Activated T-cell treated with anti-CD3 and anti-CD28 coated beads, Interleukin-2, amount 50 U/mL, for 72 hours (primary cell): ENCODE measurements at regions not wholly inside any gene's neighbourhood (a gene's known extent, or its start where the extent isn't known, plus 50 kb on each side); places are given as distances from the start of the nearest gene placed in this dataset.
"Not testable (repeated sequence)": the region's sequence is repeated elsewhere in the genome, so short reads cannot be mapped to it uniquely, and the experiment has no call there.

Source experiments
- ATAC-seq, 2 donors: fragments of 150-1000 bp; cut with Tn5 transposase; replicated peaks in 1 of 2; 2 replicates each; pipeline ENCODE4 v1.10.0; 2021; ENCODE audit warnings: moderate library complexity in 2 of 2, mild to moderate bottlenecking in 1 of 2
- DNase-seq, 2 donors: peaks; one replicate each; pipeline ENCODE4 v3.0.0; 2021 to 2022; ENCODE audit warnings: mixed read lengths in 1 of 2
- H3K27ac Mint-ChIP-seq: one replicate; pipeline ENCODE4 v1.8.0; 2022; ENCODE audit warnings: mild to moderate bottlenecking, moderate library complexity, mixed read lengths
- H3K27me3 Mint-ChIP-seq: one replicate; pipeline ENCODE4 v1.8.0; 2022; ENCODE audit warnings: low read depth, mixed read lengths
- H3K36me3 Mint-ChIP-seq, 2 donors: one replicate each; pipeline ENCODE4 v1.8.0; 2022; ENCODE audit warnings: mixed read lengths in 2 of 2, mild to moderate bottlenecking in 1 of 2; ENCODE audit not compliant: insufficient read depth in 2 of 2
- H3K4me1 Mint-ChIP-seq: one replicate; pipeline ENCODE4 v1.8.0; 2022; ENCODE audit warnings: low read depth, mixed read lengths
- H3K4me3 Mint-ChIP-seq, 2 donors: one replicate each; pipeline ENCODE4 v1.8.0; 2022; ENCODE audit warnings: mild to moderate bottlenecking in 2 of 2, mixed read lengths in 2 of 2, moderate library complexity in 2 of 2
- H3K9me3 Mint-ChIP-seq, 2 donors: one replicate each; pipeline ENCODE4 v1.8.0; 2022; ENCODE audit warnings: mixed read lengths in 2 of 2

DNA sequence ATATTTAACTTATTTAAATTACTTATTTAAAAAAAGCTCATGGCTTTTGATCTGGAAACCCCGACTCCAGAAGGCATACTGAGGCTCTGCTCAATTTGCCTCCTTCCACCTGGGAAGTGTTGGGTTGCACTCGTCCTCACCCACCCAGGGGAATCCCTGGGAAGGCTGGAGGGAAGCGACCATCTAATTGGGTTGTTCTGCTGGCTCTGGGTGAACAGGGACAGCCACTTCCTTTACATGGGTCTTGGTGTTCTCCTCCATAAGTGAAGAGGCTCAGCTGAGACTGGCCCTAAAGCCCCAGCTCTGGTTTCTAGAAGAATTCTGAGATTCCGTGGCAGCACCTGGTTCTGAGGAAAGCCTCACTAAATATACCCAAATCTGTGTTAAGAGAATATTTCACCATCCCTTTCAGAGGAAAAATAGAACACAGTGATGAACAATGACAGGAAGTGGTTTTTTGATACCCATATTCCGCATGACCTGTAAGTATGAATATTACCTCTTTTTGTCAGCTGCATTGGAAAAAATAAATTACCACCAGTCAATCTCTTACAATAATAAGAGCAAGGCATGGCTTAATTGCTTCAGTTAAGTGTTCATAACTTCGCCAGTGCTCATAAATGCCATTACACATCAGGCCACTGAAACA lies 131.1 kb upstream of the SHH start:
- Mint-ChIP-seq H3K27me3 (peaks cover 10% of the 10 kb centered on the region), H3K36me3 (peaks cover 5% of the 10 kb centered on the region in 2 donors), H3K4me1 (peaks cover 23% of the 10 kb centered on the region), H3K9me3 (peaks cover 0 to 6% of the 10 kb centered on the region in 2 donors), H3K4me3 (no peak overlapping the region), H3K27ac (no peak overlapping the region)
- ATAC-seq (peak in 1 of 2 donors; percentile 46), DNase-seq (no peak)

DNA sequence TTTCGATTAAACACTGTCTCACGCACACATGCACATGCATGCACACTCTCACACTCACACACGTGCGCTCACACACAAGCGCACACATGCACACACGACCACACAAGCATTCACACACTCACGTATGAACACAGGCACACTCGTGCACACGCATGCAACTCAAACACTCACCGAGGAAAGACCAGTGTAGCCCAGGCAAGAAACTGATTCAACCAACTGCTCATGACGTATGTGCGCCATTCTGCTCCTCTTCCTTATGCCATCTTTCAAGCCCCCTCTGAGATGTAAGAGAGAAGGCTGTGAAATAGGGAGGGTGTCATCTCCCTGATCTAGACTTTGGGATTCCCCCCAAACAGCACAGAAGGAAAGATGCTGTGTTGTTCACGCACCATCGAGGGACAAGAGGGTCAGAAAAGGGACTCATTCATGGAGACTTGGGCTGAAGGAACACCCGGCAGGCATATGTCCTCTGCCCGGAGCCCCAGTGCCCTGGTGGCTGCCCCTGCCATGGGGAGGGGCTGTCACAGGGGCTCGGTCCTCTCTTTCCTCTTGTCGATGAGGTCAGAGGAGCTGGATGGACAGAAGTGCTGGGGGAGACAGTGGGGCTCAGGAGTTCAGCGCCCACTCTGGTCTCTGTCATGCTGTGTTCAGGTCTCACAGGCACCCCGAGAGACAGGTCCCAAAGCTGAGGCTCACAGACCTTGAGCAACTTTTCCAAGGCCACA lies 130.1 kb upstream of the SHH start:
- Mint-ChIP-seq H3K4me1 (peaks cover 22% of the 10 kb centered on the region), H3K9me3 (peaks cover 0 to 8% of the 10 kb centered on the region in 2 donors), H3K27ac (no peak overlapping the region), H3K4me3 (no peak overlapping the region), H3K36me3 (peaks cover 5% of the 10 kb centered on the region in 2 donors), H3K27me3 (peaks cover 9% of the 10 kb centered on the region)
- ATAC-seq (no peak), DNase-seq (no peak)

DNA sequence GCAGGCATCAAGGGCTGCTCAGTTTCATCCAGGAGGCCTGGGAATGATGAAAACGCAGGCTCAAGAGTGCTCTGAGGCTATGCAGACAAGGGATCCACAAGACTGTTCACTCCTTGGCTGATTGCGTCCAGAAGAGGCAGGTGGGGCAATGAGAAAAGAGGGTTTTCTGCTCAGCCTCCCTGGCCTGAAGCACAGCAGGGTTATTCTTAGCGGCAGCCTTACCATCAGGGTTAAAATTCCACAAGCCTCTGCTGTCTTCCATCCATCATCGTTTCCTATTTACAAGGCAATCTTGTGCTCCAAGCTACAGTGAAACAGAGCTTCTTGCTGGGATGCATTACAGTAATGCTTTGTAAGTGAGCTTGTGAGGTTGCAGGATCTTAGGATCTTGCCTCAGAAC lies 129.4 kb upstream of the SHH start:
- Mint-ChIP-seq H3K4me3 (no peak overlapping the region), H3K9me3 (peaks cover 0 to 8% of the 10 kb centered on the region in 2 donors), H3K27ac (no peak overlapping the region), H3K27me3 (peaks cover 6% of the 10 kb centered on the region), H3K4me1 (peaks cover 19% of the 10 kb centered on the region), H3K36me3 (peaks cover 5% of the 10 kb centered on the region in 2 donors)
- ATAC-seq: no peak
- no peak for DNase-seq

DNA sequence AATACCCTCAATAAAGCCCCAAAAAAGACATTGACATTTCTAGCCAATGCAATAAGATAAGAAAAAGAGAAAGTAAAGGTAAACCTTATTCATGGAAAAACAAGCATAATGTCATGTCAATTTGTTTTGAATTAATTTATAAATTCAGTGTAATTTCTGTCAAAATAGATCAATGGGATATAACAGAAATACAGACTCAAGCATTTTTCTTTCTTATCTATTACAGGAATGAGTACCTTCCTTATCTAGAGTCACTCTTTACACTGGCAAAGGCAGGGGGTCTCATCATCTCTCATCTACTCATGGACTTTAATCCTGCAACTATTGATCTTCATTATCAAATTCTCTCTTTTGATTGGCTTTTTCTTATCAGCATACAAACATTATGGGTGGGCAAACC lies 127.1 kb upstream of the SHH start:
- no peak overlapping the region for H3K27ac Mint-ChIP-seq
- H3K4me3 Mint-ChIP-seq: no peak overlapping the region
- ATAC-seq: no peak
- H3K9me3 Mint-ChIP-seq: peaks cover 5 to 13% of the 10 kb centered on the region in 2 donors
- H3K36me3 Mint-ChIP-seq: peaks cover 1 to 5% of the 10 kb centered on the region in 2 donors
- H3K27me3 Mint-ChIP-seq: peaks cover 18% of the 10 kb centered on the region
- H3K4me1 Mint-ChIP-seq: peaks cover 18% of the 10 kb centered on the region
- no peak for DNase-seq

DNA sequence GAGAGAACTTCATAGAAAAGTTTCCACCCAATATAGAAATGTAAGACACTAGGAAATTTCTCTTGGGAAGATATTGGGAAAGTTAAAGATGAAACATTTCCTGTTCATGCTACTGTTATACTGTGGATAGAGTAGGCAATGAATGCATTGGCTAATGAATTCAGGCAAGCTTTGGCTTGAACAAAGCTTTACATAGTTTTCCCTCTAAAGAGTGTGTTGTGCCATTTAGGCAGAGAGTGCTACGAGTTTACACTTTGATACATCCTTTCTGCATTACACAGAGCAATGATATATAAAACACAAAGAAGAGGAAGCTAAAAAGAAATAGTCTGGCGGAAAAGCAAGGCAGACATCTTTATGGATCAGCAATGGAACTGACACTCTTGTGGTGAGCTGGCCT lies 125.9 kb upstream of the SHH start:
- ATAC-seq (no peak), DNase-seq (no peak)
- no peak overlapping the region for H3K27ac Mint-ChIP-seq
- peaks cover 5 to 19% of the 10 kb centered on the region in 2 donors for H3K9me3 Mint-ChIP-seq
- peaks cover 1 to 5% of the 10 kb centered on the region in 2 donors for H3K36me3 Mint-ChIP-seq
- H3K27me3 Mint-ChIP-seq: peaks cover 18% of the 10 kb centered on the region
- no peak overlapping the region for H3K4me3 Mint-ChIP-seq
- H3K4me1 Mint-ChIP-seq: peaks cover 8% of the 10 kb centered on the region

DNA sequence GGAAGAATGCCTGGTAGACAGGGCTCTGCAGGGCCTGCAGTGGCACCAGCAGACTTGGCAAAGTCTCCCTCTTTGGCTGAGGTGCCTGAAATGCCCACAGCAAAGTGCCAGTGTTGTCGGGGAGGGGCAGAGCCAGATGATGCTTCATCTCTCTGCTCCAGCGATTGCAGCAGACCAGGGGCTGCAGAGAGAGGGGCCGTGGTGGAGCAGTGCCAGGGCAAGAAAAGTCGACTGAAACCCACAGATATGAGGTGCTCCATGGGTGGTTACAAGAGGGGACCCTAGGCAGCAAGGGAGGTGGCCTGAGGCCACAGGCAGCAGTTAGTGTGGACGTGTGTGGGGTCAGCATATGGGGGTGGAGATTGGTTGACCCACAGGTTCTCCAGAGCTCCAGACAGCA lies 123.5 kb upstream of the SHH start:
- peaks cover 11% of the 10 kb centered on the region for H3K27me3 Mint-ChIP-seq
- H3K9me3 Mint-ChIP-seq: peaks cover 5 to 25% of the 10 kb centered on the region in 2 donors
- ATAC-seq (no peak), DNase-seq (no peak)
- no peak overlapping the region for H3K27ac Mint-ChIP-seq
- peaks cover 1 to 5% of the 10 kb centered on the region in 2 donors for H3K36me3 Mint-ChIP-seq
- no peak overlapping the region for H3K4me3 Mint-ChIP-seq
- peaks cover 8% of the 10 kb centered on the region for H3K4me1 Mint-ChIP-seq

DNA sequence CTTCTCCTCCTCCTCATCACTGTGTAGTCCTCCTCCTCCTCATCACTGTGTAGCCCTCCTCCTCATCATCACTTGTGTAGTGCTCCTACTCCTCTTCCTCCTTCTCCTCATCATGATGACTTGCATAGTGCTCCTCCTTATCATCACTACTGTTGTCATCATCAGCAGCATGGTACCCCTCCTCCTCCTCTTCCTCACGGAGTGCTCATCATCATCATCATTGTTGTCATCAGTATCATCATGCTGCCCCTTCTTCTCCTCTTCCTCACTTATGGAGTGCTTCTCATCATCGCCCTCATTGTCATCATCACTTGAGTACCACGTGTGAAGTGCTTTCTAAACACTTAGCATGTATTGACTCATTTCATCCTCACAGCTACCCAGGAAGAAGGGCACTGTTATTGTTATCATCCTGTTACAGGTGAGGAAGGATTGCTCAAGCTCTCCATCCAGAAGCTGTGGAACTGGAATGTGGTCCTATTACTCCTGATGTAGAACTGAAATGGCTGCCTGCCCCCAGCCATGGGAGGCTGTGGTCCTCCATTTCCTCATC lies 122.8 kb upstream of the SHH start:
- peaks cover 1 to 4% of the 10 kb centered on the region in 2 donors for H3K36me3 Mint-ChIP-seq
- ATAC-seq (peak; percentile 34 to 35), DNase-seq (no peak)
- H3K27ac Mint-ChIP-seq: no peak overlapping the region
- peaks cover 14% of the 10 kb centered on the region for H3K27me3 Mint-ChIP-seq
- H3K4me3 Mint-ChIP-seq: no peak overlapping the region
- H3K4me1 Mint-ChIP-seq: peaks cover 8% of the 10 kb centered on the region
- H3K9me3 Mint-ChIP-seq: peaks cover 5 to 24% of the 10 kb centered on the region in 2 donors

DNA sequence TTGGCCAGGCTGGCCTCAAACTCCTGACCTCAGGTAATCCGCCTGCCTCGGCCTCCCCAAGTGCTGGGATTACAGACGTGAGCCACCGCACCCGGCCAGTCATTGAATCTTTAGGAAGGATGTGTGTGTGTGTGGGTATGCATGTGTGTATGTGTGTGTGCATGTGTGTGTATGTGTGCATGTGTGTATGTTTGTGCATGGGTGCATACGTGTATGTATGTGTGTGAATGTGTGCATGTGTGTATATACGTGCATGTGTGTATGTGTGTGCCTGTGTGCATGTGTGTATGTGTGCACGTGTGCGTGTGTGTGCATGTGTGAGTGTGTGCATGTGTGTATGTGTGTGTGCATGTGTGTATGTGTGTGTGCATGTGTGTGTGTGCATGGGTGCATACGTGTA lies 120.1 kb upstream of the SHH start:
- peaks cover 5 to 17% of the 10 kb centered on the region in 2 donors for H3K9me3 Mint-ChIP-seq
- DNase-seq, ATAC-seq, H3K4me3 Mint-ChIP-seq, H3K4me1 Mint-ChIP-seq, H3K36me3 Mint-ChIP-seq, H3K27ac Mint-ChIP-seq: not testable (repeated sequence)
- H3K27me3 Mint-ChIP-seq: peaks cover 28% of the 10 kb centered on the region

DNA sequence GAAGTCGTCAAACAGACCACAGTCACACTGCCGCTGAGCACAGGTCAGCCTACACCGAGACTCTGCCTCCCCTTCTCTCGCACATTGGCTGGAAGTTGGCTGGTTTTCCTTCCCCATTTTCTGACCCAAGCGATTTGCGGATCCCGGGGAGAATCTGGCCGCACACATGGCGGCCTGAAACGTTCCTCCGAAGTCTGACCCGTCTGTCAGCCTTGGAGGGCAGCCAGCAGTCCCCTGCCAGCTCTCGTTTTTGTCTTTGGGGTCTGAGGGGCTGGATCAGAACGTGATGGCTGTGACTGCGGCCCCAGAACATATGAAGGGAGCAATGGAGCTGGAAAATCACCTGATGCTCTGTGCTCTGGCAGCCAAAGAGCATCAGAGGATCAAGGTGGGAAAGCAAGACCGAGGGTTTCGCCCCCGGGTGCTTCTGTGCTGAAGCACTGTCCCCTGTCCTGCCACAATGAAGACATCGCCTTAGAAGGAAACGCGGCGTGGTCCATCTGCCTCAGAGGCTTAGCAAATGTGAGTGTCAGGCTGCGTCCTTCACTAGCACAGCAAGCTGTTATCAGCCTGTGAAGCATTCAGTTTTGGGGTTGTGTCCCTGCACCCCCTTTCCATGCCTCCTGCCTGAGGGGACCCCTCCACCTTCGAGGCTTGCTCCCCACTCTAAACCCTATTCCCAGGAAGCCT lies 119.3 kb upstream of the SHH start:
- Mint-ChIP-seq H3K4me1 (peaks cover 8% of the 10 kb centered on the region), H3K27ac (no peak overlapping the region), H3K4me3 (no peak overlapping the region), H3K36me3 (no peaks in the 10 kb centered on the region), H3K9me3 (peaks cover 5 to 17% of the 10 kb centered on the region in 2 donors), H3K27me3 (peaks cover 28% of the 10 kb centered on the region)
- no peak for DNase-seq
- no peak for ATAC-seq

DNA sequence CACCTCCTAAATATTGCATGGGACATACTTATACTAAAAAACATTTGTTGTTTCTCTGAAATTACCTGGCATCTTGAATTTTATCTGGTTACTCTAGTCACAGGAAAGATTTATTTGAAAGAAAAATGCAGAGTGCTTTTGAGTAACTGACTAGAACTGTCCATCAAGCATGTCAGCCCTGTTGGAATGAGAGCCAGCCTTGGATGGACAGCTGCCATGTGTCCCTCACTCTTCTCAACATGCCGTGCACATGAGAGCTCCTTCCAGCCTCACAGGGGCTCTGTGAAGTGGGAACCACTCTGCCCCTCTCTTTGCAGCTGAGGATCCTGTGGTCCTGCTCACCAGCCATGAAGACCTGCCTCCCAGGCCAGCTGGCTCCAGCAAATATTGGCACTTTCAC lies 118.3 kb upstream of the SHH start:
- no peaks in the 10 kb centered on the region for H3K36me3 Mint-ChIP-seq
- no peak overlapping the region for H3K4me3 Mint-ChIP-seq
- no peak overlapping the region for H3K27ac Mint-ChIP-seq
- H3K27me3 Mint-ChIP-seq: peaks cover 24% of the 10 kb centered on the region
- H3K4me1 Mint-ChIP-seq: peaks cover 8% of the 10 kb centered on the region
- DNase-seq: no peak
- peaks cover 5 to 17% of the 10 kb centered on the region in 2 donors for H3K9me3 Mint-ChIP-seq
- ATAC-seq: no peak

DNA sequence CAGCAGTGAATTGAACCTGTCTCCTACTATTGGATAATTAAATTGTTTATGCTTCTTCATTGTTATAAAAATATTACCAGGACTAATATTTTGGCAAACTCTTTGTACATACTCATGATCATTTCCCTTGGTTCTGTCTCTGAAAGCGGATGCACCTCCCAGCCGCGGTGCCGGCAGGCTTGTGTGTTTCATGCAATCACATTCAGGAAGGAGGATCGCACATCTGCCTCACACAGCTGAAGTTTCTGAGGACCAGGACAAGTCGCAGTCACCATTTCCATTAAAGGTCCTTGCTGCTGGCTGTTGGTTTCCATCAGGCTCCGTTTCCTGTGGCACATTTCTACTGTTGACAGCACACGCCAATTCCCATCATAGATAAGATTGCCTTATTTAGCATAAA lies 117.8 kb upstream of the SHH start:
- H3K9me3 Mint-ChIP-seq: peaks cover 2 to 16% of the 10 kb centered on the region in 2 donors
- peaks cover 19% of the 10 kb centered on the region for H3K27me3 Mint-ChIP-seq
- peaks cover 4% of the 10 kb centered on the region for H3K4me1 Mint-ChIP-seq
- DNase-seq (no peak), ATAC-seq (no peak)
- H3K4me3 Mint-ChIP-seq: no peak overlapping the region
- H3K36me3 Mint-ChIP-seq: no peaks in the 10 kb centered on the region
- H3K27ac Mint-ChIP-seq: no peak overlapping the region

DNA sequence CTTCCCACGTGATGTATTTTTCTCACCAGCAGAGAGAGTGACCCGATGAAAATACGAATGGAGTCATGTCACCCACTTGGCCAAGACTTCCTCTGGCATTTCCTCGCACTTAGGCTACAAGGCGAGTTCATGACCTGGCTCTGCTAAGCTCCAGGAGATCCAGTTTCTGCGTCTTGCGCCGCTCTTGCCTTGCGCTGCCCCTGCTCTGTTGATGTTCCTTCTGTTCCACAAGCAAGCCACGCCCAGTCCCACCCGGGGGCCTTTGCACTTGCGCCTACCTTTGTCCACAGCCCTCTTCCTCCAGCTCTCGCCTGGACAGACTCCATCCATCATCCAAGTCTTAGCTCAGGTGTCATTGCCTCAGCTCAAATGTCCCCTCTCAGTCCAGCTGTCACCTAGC lies 116.3 kb upstream of the SHH start:
- Mint-ChIP-seq H3K4me3 (no peak overlapping the region), H3K27me3 (peaks cover 16% of the 10 kb centered on the region), H3K4me1 (no peaks in the 10 kb centered on the region), H3K36me3 (no peaks in the 10 kb centered on the region), H3K27ac (no peak overlapping the region), H3K9me3 (peaks cover 0 to 6% of the 10 kb centered on the region in 2 donors)
- ATAC-seq (no peak), DNase-seq (no peak)

DNA sequence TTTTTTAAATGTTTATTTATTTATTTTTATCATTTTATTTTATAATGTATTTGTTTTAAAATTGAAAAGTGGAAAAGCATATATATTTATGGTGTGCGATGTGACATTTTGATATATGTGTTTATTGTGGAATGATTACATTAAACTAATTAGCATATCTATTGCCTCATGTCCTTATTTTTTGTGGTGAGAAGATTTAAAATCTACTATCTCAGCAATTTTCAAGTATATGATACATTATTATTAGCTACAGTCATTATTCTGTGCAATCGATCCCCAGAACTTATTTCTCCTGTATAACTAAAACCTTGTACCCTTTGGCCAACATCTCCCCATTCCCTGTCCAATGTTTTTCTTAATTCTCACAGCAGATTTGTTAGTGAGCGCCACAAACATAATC lies 115.6 kb upstream of the SHH start:
- H3K36me3 Mint-ChIP-seq: no peaks in the 10 kb centered on the region
- H3K9me3 Mint-ChIP-seq: peaks cover 0 to 4% of the 10 kb centered on the region in 2 donors
- H3K27me3 Mint-ChIP-seq: peaks cover 16% of the 10 kb centered on the region
- no peaks in the 10 kb centered on the region for H3K4me1 Mint-ChIP-seq
- DNase-seq (no peak), ATAC-seq (no peak)
- no peak overlapping the region for H3K27ac Mint-ChIP-seq
- no peak overlapping the region for H3K4me3 Mint-ChIP-seq
